H9 (cell line): ENCODE measurements at regions not wholly inside any gene's neighbourhood (a gene's known extent, or its start where the extent isn't known, plus 50 kb on each side); places are given as distances from the start of the nearest gene placed in this dataset.

Source experiments
- DNase-seq: peaks from one replicate; pipeline ENCODE4 v3.0.0-alpha.2; 2017
- H2AFZ ChIP-seq: one replicate; pipeline ENCODE4 v1.6.1; 2013; ENCODE audit warnings: mild to moderate bottlenecking, low read length, control low read depth, moderate library complexity
- H2AK5ac ChIP-seq: 2 replicates; pipeline ENCODE4 v1.6.1; 2013; ENCODE audit warnings: low read length, control low read depth, mixed read lengths; ENCODE audit not compliant: insufficient read length
- H2BK120ac ChIP-seq: one replicate; pipeline ENCODE4 v1.6.1; 2013; ENCODE audit warnings: low read depth, mild to moderate bottlenecking, low read length, control low read depth, inconsistent platforms; ENCODE audit not compliant: poor library complexity, severe bottlenecking
- H2BK12ac ChIP-seq: 2 replicates; pipeline ENCODE4 v1.6.1; 2013; ENCODE audit warnings: low read length, control low read depth, mixed read lengths, low read depth; ENCODE audit not compliant: insufficient read length
- H2BK15ac ChIP-seq: 2 replicates; pipeline ENCODE4 v1.6.1; 2013; ENCODE audit warnings: low read depth, low read length, control low read depth
- H2BK20ac ChIP-seq: one replicate; pipeline ENCODE4 v1.6.1; 2013; ENCODE audit warnings: low read depth, mild to moderate bottlenecking, low read length, control low read depth, inconsistent platforms; ENCODE audit not compliant: poor library complexity, severe bottlenecking
- H2BK5ac ChIP-seq: 2 replicates; pipeline ENCODE4 v1.6.1; 2013; ENCODE audit warnings: low read length, control low read depth, mixed read lengths; ENCODE audit not compliant: insufficient read length
- H3K14ac ChIP-seq: 2 replicates; pipeline ENCODE4 v1.6.1; 2013; ENCODE audit warnings: low read length, control low read depth; ENCODE audit not compliant: insufficient read depth
- H3K18ac ChIP-seq: 2 replicates; pipeline ENCODE4 v1.6.1; 2013; ENCODE audit warnings: low read depth, mild to moderate bottlenecking, mixed read lengths, low read length, control low read depth; ENCODE audit not compliant: insufficient read length
- H3K23ac ChIP-seq: 2 replicates; pipeline ENCODE4 v1.6.1; 2013; ENCODE audit warnings: low read length, control low read depth, mixed read lengths, low read depth; ENCODE audit not compliant: insufficient read length
- H3K23me2 ChIP-seq: 2 replicates; pipeline ENCODE4 v1.6.1; 2013; ENCODE audit warnings: low read depth, mild to moderate bottlenecking, mixed read lengths, low read length, control low read depth; ENCODE audit not compliant: insufficient read length, poor library complexity, severe bottlenecking
- H3K27ac ChIP-seq: 2 replicates; pipeline ENCODE4 v1.5.1; 2013; ENCODE audit warnings: low read length, control low read depth, mixed read lengths, low read depth; ENCODE audit not compliant: insufficient read length
- H3K27me3 ChIP-seq: 2 replicates; pipeline ENCODE4 v1.6.1; 2013; ENCODE audit warnings: low read length, control low read depth, inconsistent platforms; ENCODE audit not compliant: insufficient read depth
- H3K4ac ChIP-seq: 2 replicates; pipeline ENCODE4 v1.6.1; 2013; ENCODE audit warnings: low read depth, mild to moderate bottlenecking, control low read depth, inconsistent platforms, low read length, moderate library complexity
- H3K4me1 ChIP-seq: 2 replicates; pipeline ENCODE4 v1.6.1; 2013; ENCODE audit warnings: low read length, control low read depth, inconsistent platforms; ENCODE audit not compliant: insufficient read depth
- H3K4me2 ChIP-seq: 2 replicates; pipeline ENCODE4 v1.6.1; 2013; ENCODE audit warnings: low read length, control low read depth, mixed read lengths; ENCODE audit not compliant: insufficient read length, insufficient read depth
- H3K56ac ChIP-seq: 2 replicates; pipeline ENCODE4 v1.6.1; 2013; ENCODE audit warnings: low read depth, mild to moderate bottlenecking, mixed read lengths, low read length, control low read depth; ENCODE audit not compliant: insufficient read length
- H3K79me1 ChIP-seq: 2 replicates; pipeline ENCODE4 v1.6.1; 2013; ENCODE audit warnings: low read depth, mild to moderate bottlenecking, moderate library complexity, low read length, control low read depth, inconsistent platforms; ENCODE audit not compliant: insufficient read depth, poor library complexity, severe bottlenecking
- H3K79me2 ChIP-seq: 2 replicates; pipeline ENCODE4 v1.6.1; 2013; ENCODE audit warnings: low read length, control low read depth, inconsistent platforms; ENCODE audit not compliant: insufficient read depth
- H3K9ac ChIP-seq: 2 replicates; pipeline ENCODE4 v1.6.1; 2013; ENCODE audit warnings: low read length, control low read depth, mixed read lengths; ENCODE audit not compliant: insufficient read length; ENCODE audit errors: extremely low read depth
- H3K9me3 ChIP-seq: one replicate; pipeline ENCODE4 v1.6.1; 2013; ENCODE audit warnings: low read depth, low read length, inconsistent platforms; ENCODE audit not compliant: control insufficient read depth
- H3T11ph ChIP-seq: one replicate; pipeline ENCODE4 v1.6.1; 2013; ENCODE audit warnings: mild to moderate bottlenecking, low read length, control low read depth, inconsistent platforms
- H4K20me1 ChIP-seq: one replicate; pipeline ENCODE4 v1.6.1; 2013; ENCODE audit not compliant: control insufficient read depth, insufficient read length, insufficient read depth
- H4K5ac ChIP-seq: 2 replicates; pipeline ENCODE4 v1.6.1; 2013; ENCODE audit warnings: low read depth, mild to moderate bottlenecking, mixed read lengths, low read length, control low read depth; ENCODE audit not compliant: insufficient read length
- H4K8ac ChIP-seq: replicated peaks from 2 replicates; pipeline ENCODE4 v1.6.1; 2013; ENCODE audit warnings: low read length, control low read depth, mixed read lengths, low read depth; ENCODE audit not compliant: insufficient read length
- H4K91ac ChIP-seq: 2 replicates; pipeline ENCODE4 v1.6.1; 2013; ENCODE audit warnings: low read depth, mild to moderate bottlenecking, moderate library complexity, mixed read lengths, low read length, control low read depth; ENCODE audit not compliant: insufficient read length
- H3K27ac Mint-ChIP-seq, 3 experiments: 2 replicates in 2 of 3; 3 replicates in 1 of 3; pipeline ENCODE4 v1.8.0; 2020 to 2021; ENCODE audit warnings: mixed read lengths in 3 of 3, mild to moderate bottlenecking in 1 of 3, moderate library complexity in 1 of 3
- H3K27me3 Mint-ChIP-seq: 2 replicates; pipeline ENCODE4 v1.8.0; 2021; ENCODE audit warnings: low read depth, mild to moderate bottlenecking, moderate library complexity, mixed read lengths
- H3K36me3 Mint-ChIP-seq, 3 experiments: 2 replicates in 2 of 3; 3 replicates in 1 of 3; pipeline ENCODE4 v1.8.0; 2020 to 2021; ENCODE audit warnings: low read depth in 3 of 3, mixed read lengths in 3 of 3; ENCODE audit not compliant: insufficient read depth in 1 of 3
- H3K4me1 Mint-ChIP-seq, 2 experiments: 2 replicates each; pipeline ENCODE4 v1.8.0; 2020; ENCODE audit warnings: mixed read lengths in 2 of 2
- H3K4me3 Mint-ChIP-seq, 2 experiments: 2 replicates in 1 of 2; 3 replicates in 1 of 2; pipeline ENCODE4 v1.8.0; 2020 to 2021; ENCODE audit warnings: mild to moderate bottlenecking in 2 of 2, mixed read lengths in 2 of 2, moderate library complexity in 1 of 2
- H3K9me3 Mint-ChIP-seq, 2 experiments: 2 replicates in 1 of 2; 3 replicates in 1 of 2; pipeline ENCODE4 v1.8.0; 2020; ENCODE audit warnings: mild to moderate bottlenecking in 2 of 2, mixed read lengths in 2 of 2, moderate library complexity in 1 of 2
- CTCF ChIP-seq: fragments of 200-600 bp; sonication (generic); conservative IDR thresholded peaks from 3 replicates; pipeline ENCODE4 v1.8.0; 2021; ENCODE audit warnings: antibody characterized with exemption, mild to moderate bottlenecking
- WGBS: extraction: QIAGEN DNeasy Blood & Tissue Kit; methylation state at CpG from one replicate; pipeline ENCODE4 v1.1.7; 2013; ENCODE audit warnings: missing lambda C conversion rate, low lambda C conversion rate, mixed read lengths; ENCODE audit not compliant: insufficient read length; ENCODE audit errors: extremely low coverage; 5-methylcytosine and 5-hydroxymethylcytosine counted together

GRCh38 chr2:18998491-18998890 is 359.9 kb downstream of the OSR1 start:
- H3K4me2 ChIP-seq: no peak overlapping the region
- no peak overlapping the region for H3K18ac ChIP-seq
- Mint-ChIP-seq H3K27ac (no peak overlapping the region; a peak in 1 of 7 replicates), H3K36me3 (no peaks in the 10 kb centered on the region; a peak in 1 of 7 replicates), H3K4me3 (no peak overlapping the region), H3K9me3 (no peaks in the 10 kb centered on the region), H3K27me3 (no peaks in the 10 kb centered on the region; the same call in 1 of the 2 replicates), H3K4me1 (no peaks in the 10 kb centered on the region)
- no peak overlapping the region for H2BK12ac ChIP-seq
- H3K4ac ChIP-seq: no peak overlapping the region
- no peaks in the 10 kb centered on the region for H3K79me2 ChIP-seq
- H3K9me3 ChIP-seq: no peaks in the 10 kb centered on the region
- H3K79me1 ChIP-seq: no peaks in the 10 kb centered on the region
- H4K91ac ChIP-seq: no peak overlapping the region
- no peak overlapping the region for H2BK5ac ChIP-seq
- no peak overlapping the region for H3K9ac ChIP-seq
- H3K27me3 ChIP-seq: no peaks in the 10 kb centered on the region
- H3K14ac ChIP-seq: no peak overlapping the region
- whole genome bisulfite sequencing: no CpG with 5 or more reads among the region's 1 CpG
- H3T11ph ChIP-seq: no peak overlapping the region
- H4K8ac ChIP-seq: no peak overlapping the region
- no peaks in the 10 kb centered on the region for H4K20me1 ChIP-seq
- H2AK5ac ChIP-seq: no peak overlapping the region
- TF ChIP-seq CTCF: no peak
- no peaks in the 10 kb centered on the region for H3K4me1 ChIP-seq
- no peak overlapping the region for H4K5ac ChIP-seq
- no peak overlapping the region for H2AFZ ChIP-seq
- H3K23me2 ChIP-seq: no peaks in the 10 kb centered on the region
- no peak overlapping the region for H3K56ac ChIP-seq
- H2BK20ac ChIP-seq: no peak overlapping the region
- no peak overlapping the region for H2BK15ac ChIP-seq
- H2BK120ac ChIP-seq: no peak overlapping the region
- DNase-seq: no peak
- no peak overlapping the region for H3K23ac ChIP-seq
- H3K27ac ChIP-seq: no peak overlapping the region
